HG02852 (cell line): ENCODE measurements at regions not wholly inside any gene's neighbourhood (a gene's known extent, or its start where the extent isn't known, plus 50 kb on each side); places are given as distances from the start of the nearest gene placed in this dataset.
"Not testable (repeated sequence)": the region's sequence is repeated elsewhere in the genome, so short reads cannot be mapped to it uniquely, and the experiment has no call there.

Experiments
- ATAC-seq: cut with Tn5 transposase; IDR thresholded peaks from one replicate; pipeline ENCODE4 v1.9.1; 2021; ENCODE audit warnings: mild to moderate bottlenecking, moderate library complexity; ENCODE audit not compliant: unreplicated experiment

DNA sequence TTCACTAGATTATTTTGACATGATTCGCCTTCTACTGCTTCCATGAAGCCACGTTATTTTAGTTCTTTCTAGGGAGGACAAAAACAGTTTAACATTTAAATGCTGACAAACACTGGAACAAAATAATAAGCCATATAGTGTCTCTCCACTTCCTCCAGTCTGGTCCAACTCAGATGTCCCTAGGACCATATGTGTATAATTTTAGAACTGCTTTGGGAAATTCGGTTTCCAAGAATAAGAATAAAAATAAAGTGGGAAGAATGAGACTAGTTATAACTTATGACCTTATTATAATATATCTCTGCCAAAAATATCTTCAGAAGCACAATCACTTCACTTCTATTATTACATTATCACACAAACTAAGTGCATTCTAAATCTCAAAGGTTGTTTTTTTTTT lies 164.4 kb upstream of the POF1B start:
- no peak for ATAC-seq

DNA sequence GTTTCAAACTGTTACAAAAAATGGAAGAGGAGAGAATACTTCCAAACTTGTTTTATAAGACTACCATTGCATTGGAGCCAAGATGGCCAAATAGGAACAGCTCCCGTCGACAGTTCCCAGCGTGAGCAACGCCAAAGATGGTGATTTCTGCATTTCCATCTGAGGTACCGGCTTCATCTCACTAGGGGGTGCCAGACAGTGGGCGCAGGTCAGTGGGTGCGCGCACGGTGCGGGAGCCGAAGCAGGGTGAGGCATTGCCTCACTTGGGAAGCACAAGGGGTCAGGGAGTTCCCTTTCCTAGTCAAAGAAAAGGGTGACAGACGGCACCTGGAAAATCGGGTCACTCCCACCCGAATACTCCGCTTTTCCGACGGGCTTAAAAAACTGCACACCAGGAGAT lies 149.7 kb upstream of the POF1B start:
- not testable (repeated sequence) for ATAC-seq

DNA sequence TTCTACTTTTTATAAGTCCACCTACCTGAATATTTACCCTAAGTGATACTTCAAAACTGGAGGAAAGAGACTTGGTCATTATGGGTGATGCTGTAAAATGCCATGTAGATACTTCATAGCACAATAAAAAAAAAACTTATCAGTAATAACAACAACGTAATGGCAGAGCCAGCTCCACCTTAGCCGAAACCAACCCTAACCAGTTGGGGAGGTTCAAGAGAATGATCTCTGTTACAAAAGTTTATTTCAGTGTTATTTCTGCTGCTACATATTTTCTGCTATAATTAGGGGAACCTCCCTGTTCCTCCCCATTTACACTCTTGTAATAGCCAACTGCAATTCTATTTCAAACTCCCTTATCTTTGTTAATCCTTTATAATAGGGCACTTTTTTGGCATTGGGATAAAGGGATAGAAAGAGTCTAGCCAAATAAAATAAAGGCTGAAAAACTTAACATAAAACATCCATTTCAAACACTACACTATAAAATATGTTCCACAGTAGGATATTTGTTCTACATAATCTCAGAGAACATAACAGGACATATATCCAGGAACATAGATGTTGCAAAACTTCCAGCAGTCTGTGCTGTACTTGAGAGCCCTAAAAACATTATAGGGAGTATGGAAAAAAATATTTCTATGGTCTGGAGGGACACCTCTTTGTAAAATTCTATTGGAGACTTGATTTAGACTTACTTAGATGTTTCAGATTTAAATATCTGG lies 138.7 kb upstream of the POF1B start:
- ATAC-seq = no peak

DNA sequence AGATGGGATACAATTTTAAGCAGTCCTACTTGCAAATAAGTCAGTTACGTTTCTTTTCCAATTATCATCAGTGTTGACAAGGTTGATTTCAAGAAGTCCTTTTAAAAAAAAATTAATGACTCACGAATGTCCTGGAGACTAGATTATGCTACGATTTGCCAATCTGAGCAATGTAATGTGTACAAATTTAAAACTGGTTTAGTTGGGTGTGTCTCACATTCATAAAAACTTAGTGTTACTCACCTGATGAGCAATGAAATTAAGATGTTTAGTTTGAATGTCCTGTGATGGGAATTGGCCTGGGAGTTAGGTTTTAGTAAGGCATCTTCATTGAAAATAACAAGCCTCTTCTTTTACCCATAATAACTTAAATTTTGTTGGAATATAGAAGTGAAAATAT lies 136.7 kb upstream of the POF1B start:
- ATAC-seq = no peak

DNA sequence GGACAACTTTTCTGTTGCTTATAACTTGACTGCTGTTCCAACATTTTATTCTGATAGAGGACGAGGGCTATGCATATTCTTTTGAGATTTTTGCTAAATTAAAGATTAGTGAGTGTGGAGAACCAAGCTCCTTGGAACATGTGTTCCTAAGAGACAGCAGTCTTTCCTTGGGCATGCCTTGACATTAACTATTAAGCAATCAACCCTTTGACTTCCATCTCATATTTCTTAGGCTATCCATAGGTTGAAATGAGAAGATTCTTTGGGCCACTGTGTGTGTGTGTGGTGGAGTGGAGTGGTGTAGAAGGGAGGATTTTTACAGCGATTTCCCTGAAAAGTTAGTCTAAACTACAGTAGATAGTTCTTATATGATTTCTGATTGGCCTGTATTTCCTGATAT lies 127.4 kb upstream of the POF1B start:
- ATAC-seq = no peak

DNA sequence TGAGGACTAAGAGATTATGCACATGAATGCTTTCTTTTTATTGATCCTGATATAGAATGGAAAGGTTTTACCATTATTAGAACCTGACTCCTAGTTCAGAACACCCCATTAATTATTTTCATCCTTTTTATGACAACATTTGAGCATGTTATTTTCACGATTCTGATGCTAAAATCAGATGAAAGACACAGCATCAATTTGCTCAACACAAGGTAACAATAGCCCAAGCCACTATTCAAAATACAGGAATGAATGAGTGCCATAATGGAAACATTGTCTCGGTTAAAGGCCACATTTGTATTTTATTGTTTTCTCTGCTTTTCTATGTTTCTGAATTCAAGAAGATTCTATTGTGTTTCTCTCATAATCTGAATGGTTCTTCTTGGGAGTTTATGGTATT lies 126.3 kb upstream of the POF1B start:
- no peak for ATAC-seq

DNA sequence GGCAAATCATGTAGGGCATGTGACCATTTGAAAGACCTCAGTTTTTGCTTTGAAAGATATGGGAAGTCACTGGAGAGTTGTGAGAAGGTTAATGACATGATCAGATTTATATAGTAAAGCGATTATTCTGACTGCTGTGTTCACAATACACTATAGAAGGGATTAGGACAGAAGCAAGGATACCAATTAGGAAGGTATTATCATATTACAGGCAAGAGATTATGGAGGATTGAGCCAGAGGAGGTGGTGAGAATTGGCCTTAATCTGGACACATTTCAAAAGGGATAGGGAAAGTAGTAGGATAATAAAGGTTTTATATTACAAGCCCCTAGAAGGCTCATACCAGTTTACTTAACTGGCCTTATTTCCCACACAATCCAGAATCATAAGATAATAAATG lies 124.9 kb upstream of the POF1B start:
- ATAC-seq = no peak

DNA sequence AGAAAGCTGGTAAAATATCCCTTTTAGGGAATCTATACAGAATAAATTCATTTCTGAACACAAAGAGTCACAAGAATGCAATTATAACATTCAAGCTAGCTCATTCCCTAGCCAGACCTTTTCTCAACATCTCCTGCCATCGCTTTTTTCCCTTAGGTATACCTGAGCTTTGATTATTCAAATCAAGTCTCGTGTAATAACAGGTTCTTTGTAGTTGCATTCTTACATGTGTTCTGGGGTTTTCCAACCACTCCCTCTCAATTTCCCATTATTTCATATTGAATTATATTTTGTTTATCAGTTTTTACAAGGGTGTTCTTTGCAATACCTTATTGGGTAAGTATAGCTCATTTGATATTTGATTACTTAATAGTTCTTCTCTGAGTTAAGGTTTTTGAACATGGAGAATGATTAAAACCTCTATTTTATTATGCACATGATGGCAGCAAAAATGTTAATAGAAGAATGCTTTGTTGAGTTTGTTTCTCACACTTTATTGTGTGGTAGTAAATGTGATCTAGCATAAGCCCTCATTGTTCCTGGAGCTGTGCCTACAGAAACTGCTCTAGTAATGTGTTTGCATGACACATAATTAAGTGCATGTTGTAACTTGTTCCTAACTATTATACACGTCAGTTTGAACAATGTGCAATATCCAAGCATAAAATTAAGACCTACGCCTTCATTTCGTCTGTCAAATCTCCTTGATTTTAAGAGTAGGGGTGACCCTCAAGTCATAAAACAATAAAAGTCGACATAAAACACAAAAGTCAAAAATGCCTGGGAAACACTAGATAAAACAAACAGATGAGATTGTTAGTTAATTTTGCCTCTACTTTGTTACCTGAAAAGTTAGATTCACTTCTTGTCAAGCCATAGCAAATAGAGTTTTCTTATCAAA lies 124.0 kb upstream of the POF1B start:
- ATAC-seq = no peak

DNA sequence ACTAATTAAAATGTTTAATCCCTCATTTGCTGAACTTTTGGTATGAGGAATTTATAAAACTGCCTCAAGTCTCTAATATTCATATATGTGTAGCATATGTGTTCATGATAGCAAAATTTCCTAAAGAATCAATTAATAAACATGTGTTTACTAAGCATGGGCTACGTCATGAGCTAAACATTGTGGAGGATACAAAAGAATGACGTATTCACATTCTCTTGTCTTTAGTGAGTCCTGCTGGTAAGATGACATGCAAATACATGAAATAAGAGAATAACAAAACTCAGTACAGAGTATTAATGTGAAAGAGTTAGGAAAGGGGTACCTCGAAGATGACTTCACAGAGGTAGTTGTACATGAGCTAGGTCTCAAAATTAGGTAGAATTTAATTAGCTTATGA lies 121.9 kb upstream of the POF1B start:
- ATAC-seq = no peak

DNA sequence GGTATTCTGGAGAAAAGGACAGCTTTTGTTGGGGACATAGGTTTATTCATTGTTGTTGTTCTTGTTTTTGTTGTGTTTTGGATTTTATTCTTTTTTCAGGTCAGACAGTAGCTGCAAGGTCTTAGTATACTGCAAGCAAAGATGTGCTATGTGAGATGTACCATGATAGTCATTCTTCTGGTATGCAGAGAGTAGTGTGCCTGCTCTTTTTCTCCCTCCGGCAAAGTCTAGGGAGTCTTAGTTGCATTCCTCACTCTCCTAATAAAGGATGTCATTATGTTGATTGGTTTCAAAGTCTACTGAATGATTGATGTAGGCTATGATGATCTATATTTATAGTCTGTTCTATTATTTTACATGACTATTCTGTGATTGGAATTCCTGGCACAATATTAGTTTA lies 119.9 kb upstream of the POF1B start:
- no peak for ATAC-seq

DNA sequence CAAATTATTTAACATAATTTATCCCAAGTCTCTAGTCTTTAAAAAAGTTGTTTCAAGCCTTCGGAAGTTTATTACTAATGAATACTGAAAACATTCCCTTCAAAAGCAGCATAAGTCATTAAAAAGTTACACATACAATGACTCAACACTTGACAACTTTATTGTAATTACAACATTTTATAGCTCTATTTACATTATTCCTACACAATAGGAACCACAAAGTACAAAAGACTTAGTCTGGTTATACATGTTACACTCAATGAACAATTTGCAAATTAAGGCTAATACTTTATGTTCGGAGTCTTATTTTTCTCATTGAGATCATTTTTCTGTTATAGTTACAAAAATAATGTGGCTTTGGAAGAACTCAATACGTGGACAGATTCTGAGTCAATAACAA lies 114.4 kb upstream of the POF1B start:
- ATAC-seq = no peak

DNA sequence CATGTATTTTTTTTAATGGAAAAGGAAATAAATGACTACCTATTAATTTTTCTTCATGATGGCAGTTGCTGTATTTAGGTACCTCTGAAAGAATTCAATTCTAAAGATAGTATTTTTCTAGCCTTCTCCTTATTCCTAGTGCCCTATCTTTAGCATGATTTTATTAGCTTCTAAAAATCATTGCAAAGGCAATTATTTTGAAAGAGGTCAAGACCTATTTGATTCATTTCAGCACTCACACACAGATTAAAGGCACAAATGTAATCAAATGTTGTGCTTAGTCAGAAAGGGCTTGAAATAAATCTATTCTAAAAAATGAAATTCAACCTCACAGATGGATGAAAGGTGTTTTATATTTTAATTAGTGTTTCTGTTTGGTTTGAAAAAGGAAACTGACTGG lies 74.8 kb upstream of the POF1B start:
- no peak for ATAC-seq

DNA sequence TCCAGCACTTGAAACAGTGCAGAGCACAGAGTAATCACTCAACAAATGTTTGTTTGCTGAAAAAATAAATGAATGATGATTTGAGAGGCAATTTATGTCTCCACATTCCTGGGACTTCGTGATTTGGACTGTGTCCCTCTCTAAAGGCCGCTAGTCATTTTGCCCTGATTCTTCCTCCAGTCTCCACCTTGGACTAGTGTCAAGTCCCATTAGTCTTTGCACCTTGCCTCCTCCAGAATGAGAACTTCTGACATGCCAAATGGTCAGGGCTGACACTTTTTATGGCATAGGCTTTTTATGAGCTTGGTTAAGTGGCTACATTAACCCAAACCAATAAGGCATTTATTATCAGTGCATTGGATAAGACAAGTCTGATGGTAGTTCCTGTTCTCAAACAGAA lies 65.1 kb upstream of the POF1B start:
- ATAC-seq = no peak
